Small intestine (tissue), 7 donors: ENCODE measurements at regions not wholly inside any gene's neighbourhood (a gene's known extent, or its start where the extent isn't known, plus 50 kb on each side); places are given as distances from the start of the nearest gene placed in this dataset.
"Not testable (repeated sequence)": the region's sequence is repeated elsewhere in the genome, so short reads cannot be mapped to it uniquely, and the experiment has no call there.

Experiments used
- DNase-seq, 2 donors: peaks; one replicate each; pipeline versions ENCODE4 v3.0.0 to v3.0.0-alpha.2; 2013
- FAIRE-seq: peaks from 2 replicates; lab custom pipeline; 2012; peaks lifted over from hg19 to GRCh38; lab: Jason Lieb, UNC
- H3K27ac ChIP-seq, 3 donors: one replicate each; pipeline ENCODE4 v1.5.1; 2013; ENCODE audit warnings: low read length in 2 of 3, mild to moderate bottlenecking in 2 of 3, control low read depth in 1 of 3, inconsistent platforms in 1 of 3, low read depth in 1 of 3, moderate library complexity in 1 of 3
- H3K27me3 ChIP-seq, 3 donors: one replicate each; pipeline ENCODE4 v1.6.1; 2013; ENCODE audit warnings: low read length in 3 of 3, inconsistent platforms in 1 of 3; ENCODE audit not compliant: control insufficient read depth in 3 of 3, insufficient read depth in 3 of 3
- H3K36me3 ChIP-seq, 3 donors: one replicate each; pipeline ENCODE4 v1.6.1; 2013; ENCODE audit warnings: low read length in 3 of 3, inconsistent platforms in 1 of 3, low read depth in 1 of 3, mild to moderate bottlenecking in 1 of 3, moderate library complexity in 1 of 3; ENCODE audit not compliant: control insufficient read depth in 3 of 3, insufficient read depth in 2 of 3
- H3K4me1 ChIP-seq, 3 donors: one replicate each; pipeline ENCODE4 v1.6.1; 2013; ENCODE audit warnings: low read length in 2 of 3, inconsistent platforms in 1 of 3, low read depth in 1 of 3, mild to moderate bottlenecking in 1 of 3, moderate library complexity in 1 of 3; ENCODE audit not compliant: control insufficient read depth in 3 of 3, insufficient read depth in 2 of 3
- H3K4me3 ChIP-seq, 3 donors: one replicate each; pipeline ENCODE4 v1.5.1; 2013; ENCODE audit warnings: low read length in 3 of 3, control low read depth in 1 of 3, inconsistent platforms in 1 of 3, low read depth in 1 of 3, mild to moderate bottlenecking in 1 of 3, moderate library complexity in 1 of 3
- H3K9me3 ChIP-seq, 2 donors: one replicate each; pipeline ENCODE4 v1.6.1; 2013; ENCODE audit warnings: low read depth in 1 of 2, low read length in 1 of 2; ENCODE audit not compliant: control insufficient read depth in 2 of 2, insufficient read depth in 1 of 2
- WGBS, 3 donors: extraction: QIAGEN DNeasy Blood & Tissue Kit; methylation state at CpG; one replicate each; pipeline ENCODE4 v1.1.7; 2013; 5-methylcytosine and 5-hydroxymethylcytosine counted together
- donor health status: healthy with polysubstance abuse.
- donor health status: control.
- donor health status: control.
- donor health status: Bipolar disorder and iron deficiency.
- donor health status: healthy.

GRCh38 chr1:43021547-43022474 is 63.1 kb upstream of the SLC2A1 start:
- Histone ChIP-seq H3K9me3 (no peaks in the 10 kb centered on the region), H3K4me3 (no peak overlapping the region), H3K27me3 (peaks cover 0 to 4% (median 0%) of the 10 kb centered on the region in 3 donors), H3K36me3 (no peaks in the 10 kb centered on the region), H3K27ac (no peak overlapping the region), H3K4me1 (peaks cover 0 to 7% (median 0%) of the 10 kb centered on the region in 3 donors)
- no peak for DNase-seq
- FAIRE-seq = no peak
- WGBS, 3 donors = 81 to 92% (median 85%) methylated on average over 14 of the region's 14 CpGs

GRCh38 chr1:43019226-43019625 is 60.6 kb upstream of the SLC2A1 start:
- Histone ChIP-seq H3K27ac (no peak overlapping the region), H3K36me3 (no peaks in the 10 kb centered on the region), H3K27me3 (no peaks in the 10 kb centered on the region), H3K9me3 (no peaks in the 10 kb centered on the region), H3K4me1 (peaks cover 0 to 7% (median 0%) of the 10 kb centered on the region in 3 donors), H3K4me3 (no peak overlapping the region)
- FAIRE-seq (no peak), DNase-seq (no peak)
- 97 to 99% (median 97%) methylated on average over 3 of the region's 3 CpGs for WGBS, 3 donors

- FAIRE-seq (no peak), DNase-seq (peak; percentile 8 to 70)
- Histone ChIP-seq H3K36me3 (no peaks in the 10 kb centered on the region), H3K4me1 (peaks cover 0 to 7% (median 0%) of the 10 kb centered on the region in 3 donors), H3K4me3 (no peak overlapping the region), H3K27ac (no peak overlapping the region), H3K9me3 (no peaks in the 10 kb centered on the region), H3K27me3 (peaks cover 0 to 2% (median 0%) of the 10 kb centered on the region in 3 donors)
- 46 to 64% (median 63%) methylated on average over 3 of the region's 3 CpGs for WGBS, 3 donors
Observed at GRCh38 chr1:43018121-43018520, 59.5 kb upstream of the SLC2A1 start.

- Histone ChIP-seq H3K27ac (no peak overlapping the region), H3K4me3 (no peak overlapping the region), H3K36me3 (no peaks in the 10 kb centered on the region), H3K27me3 (peaks cover 0 to 2% (median 0%) of the 10 kb centered on the region in 3 donors), H3K4me1 (peaks cover 0 to 18% (median 0%) of the 10 kb centered on the region in 3 donors), H3K9me3 (no peaks in the 10 kb centered on the region)
- FAIRE-seq (no peak), DNase-seq (no peak)
- 88 to 95% (median 93%) methylated on average over 3 of the region's 3 CpGs for WGBS, 3 donors
Observed at GRCh38 chr1:43015269-43015668, 56.6 kb upstream of the SLC2A1 start.

GRCh38 chr1:43014579-43014978 is 55.9 kb upstream of the SLC2A1 start:
- WGBS, 3 donors = 92 to 94% (median 93%) methylated on average over 10 of the region's 10 CpGs
- H3K27me3 ChIP-seq, FAIRE-seq, H3K4me3 ChIP-seq, H3K9me3 ChIP-seq, DNase-seq, H3K36me3 ChIP-seq, H3K27ac ChIP-seq: not testable (repeated sequence)
- peaks cover 0 to 18% (median 0%) of the 10 kb centered on the region in 3 donors for H3K4me1 ChIP-seq

- H3K36me3 ChIP-seq = no peaks in the 10 kb centered on the region
- WGBS, 3 donors = 46 to 60% (median 49%) methylated on average over 3 of the region's 3 CpGs
Observed at GRCh38 chr1:43011020-43011419, 52.4 kb upstream of the SLC2A1 start.

GRCh38 chr1:43009274-43009673 is 50.6 kb upstream of the SLC2A1 start:
- no peak for DNase-seq
- peaks cover 0 to 53% (median 0%) of the 10 kb centered on the region in 3 donors for H3K4me1 ChIP-seq
- peaks cover 0 to 7% (median 0%) of the 10 kb centered on the region in 3 donors for H3K27me3 ChIP-seq
- H3K9me3 ChIP-seq = no peaks in the 10 kb centered on the region
- FAIRE-seq = no peak
- H3K27ac ChIP-seq = peak overlapping the region in 1 of 3 donors; percentile 94
- H3K4me3 ChIP-seq = no peak overlapping the region
- no peaks in the 10 kb centered on the region for H3K36me3 ChIP-seq
- WGBS, 3 donors = 53 to 62% (median 56%) methylated on average over 2 of the region's 2 CpGs

More at GRCh38 chr1:43011020-43011419, 52.4 kb upstream of the SLC2A1 start:
- FAIRE-seq (no peak), DNase-seq (no peak)
- Histone ChIP-seq H3K27ac (no peak overlapping the region), H3K4me3 (no peak overlapping the region), H3K27me3 (peaks cover 0 to 5% (median 0%) of the 10 kb centered on the region in 3 donors), H3K9me3 (no peaks in the 10 kb centered on the region), H3K4me1 (peaks cover 0 to 44% (median 0%) of the 10 kb centered on the region in 3 donors)

GRCh38 chr1:43008115-43009060 is 49.7 kb upstream of the SLC2A1 start:
- Histone ChIP-seq H3K4me3 (no peak overlapping the region), H3K4me1 (peaks cover 0 to 53% (median 0%) of the 10 kb centered on the region in 3 donors), H3K27ac (peak overlapping the region in 1 of 3 donors; percentile 94), H3K27me3 (peaks cover 0 to 6% (median 0%) of the 10 kb centered on the region in 3 donors), H3K36me3 (no peaks in the 10 kb centered on the region), H3K9me3 (no peaks in the 10 kb centered on the region)
- DNase-seq (peak in 1 of 2 donors; percentile 85), FAIRE-seq (no peak)
- WGBS, 3 donors = 52 to 63% (median 53%) methylated on average over 29 to 30 of the region's 30 CpGs
